ENCODE measurements at regions not wholly inside any gene's neighbourhood (a gene's known extent, or its start where the extent isn't known, plus 50 kb on each side); places are given as distances from the start of the nearest gene placed in this dataset.
"Not testable (repeated sequence)": the region's sequence is repeated elsewhere in the genome, so short reads cannot be mapped to it uniquely, and the experiment has no call there.

DNA sequence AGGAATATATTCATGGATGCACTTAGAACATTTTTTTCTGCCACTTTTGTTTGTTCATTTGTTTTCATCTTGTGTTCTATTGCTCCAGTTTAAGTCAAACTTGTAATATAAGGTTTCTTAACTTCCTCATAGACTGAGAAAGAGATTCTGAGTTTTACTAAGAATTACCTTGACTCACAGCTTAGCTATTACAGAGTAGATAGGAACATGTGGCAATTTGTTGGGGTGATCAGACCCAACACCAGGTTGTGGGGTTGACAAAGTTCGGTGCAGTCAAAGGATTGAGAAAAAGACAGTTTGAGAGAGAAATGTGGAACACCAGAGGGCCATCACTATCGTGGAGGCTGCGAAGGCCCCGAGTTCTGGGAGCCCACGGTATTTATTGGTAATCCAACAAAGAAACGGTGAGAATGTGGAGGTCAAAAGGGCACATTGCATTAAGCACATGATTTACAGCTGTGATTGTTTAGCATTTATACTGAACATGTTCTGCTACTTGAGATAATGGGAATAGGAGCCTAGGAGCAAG, 2526.0 kb downstream of the PCDH9 start:
- H3K4me3 ChIP-seq (ENCODE audit: control insufficient read depth in 1 of 7, extremely low read depth in 1 of 7, insufficient read depth in 4 of 7, low read depth in 2 of 7, low read length in 6 of 7), result no peak overlapping the region
- no peak for DNase-seq
- WGBS (ENCODE audit: insufficient coverage), result 89% methylated on average over 6 of the region's 6 CpGs
- H3K4me1 ChIP-seq (ENCODE audit: control extremely low read depth in 1 of 4, control insufficient read depth in 4 of 4, insufficient read depth in 4 of 4, low read length in 3 of 4), result no peaks in the 10 kb centered on the region
- no peaks in the 10 kb centered on the region for H3K27me3 ChIP-seq (replicated peaks in 2 of 5; ENCODE audit: control insufficient read depth in 4 of 5, insufficient read depth in 5 of 5, low read length in 4 of 5)
- no peak overlapping the region for H3K27ac ChIP-seq (ENCODE audit: insufficient read depth in 1 of 2, low read depth in 1 of 2, low read length in 2 of 2, poor library complexity in 1 of 2, severe bottlenecking in 2 of 2)
- H3K9me3 ChIP-seq (ENCODE audit: control extremely low read depth in 1 of 5, control insufficient read depth in 4 of 5, insufficient read depth in 2 of 5, low read depth in 1 of 5, low read length in 4 of 5), result no peaks in the 10 kb centered on the region
- ChIA-PET POLR2A (no interaction called here), CTCF (no interaction called here)
- no peaks in the 10 kb centered on the region for H3K36me3 ChIP-seq (ENCODE audit: control insufficient read depth in 4 of 4, insufficient read depth in 4 of 4, low read length in 3 of 4)

DNA sequence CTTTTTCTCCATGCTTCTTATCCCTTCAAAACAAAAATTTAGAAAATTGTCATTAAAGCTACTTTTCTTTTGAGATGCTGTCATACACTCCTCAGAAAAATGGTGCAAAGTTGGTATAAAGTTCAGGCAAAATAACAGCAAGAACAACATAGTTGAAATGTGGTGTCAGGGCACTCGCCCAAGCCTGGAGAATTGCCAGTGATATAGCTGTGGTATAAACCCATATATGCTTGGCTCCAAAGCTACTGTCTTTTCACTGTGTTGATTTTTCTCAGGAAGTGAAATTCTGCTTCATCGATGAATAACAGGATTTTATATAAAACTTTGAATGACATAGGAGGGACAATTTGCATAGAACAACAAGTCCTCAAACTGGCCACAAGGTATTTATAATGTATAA, 2532.9 kb downstream of the PCDH9 start:
- WGBS (ENCODE audit: insufficient coverage), result 100% methylated on average over 1 of the region's 2 CpGs
- no peak overlapping the region for H3K27ac ChIP-seq (ENCODE audit: insufficient read depth in 1 of 2, low read depth in 1 of 2, low read length in 2 of 2, poor library complexity in 1 of 2, severe bottlenecking in 2 of 2)

DNA sequence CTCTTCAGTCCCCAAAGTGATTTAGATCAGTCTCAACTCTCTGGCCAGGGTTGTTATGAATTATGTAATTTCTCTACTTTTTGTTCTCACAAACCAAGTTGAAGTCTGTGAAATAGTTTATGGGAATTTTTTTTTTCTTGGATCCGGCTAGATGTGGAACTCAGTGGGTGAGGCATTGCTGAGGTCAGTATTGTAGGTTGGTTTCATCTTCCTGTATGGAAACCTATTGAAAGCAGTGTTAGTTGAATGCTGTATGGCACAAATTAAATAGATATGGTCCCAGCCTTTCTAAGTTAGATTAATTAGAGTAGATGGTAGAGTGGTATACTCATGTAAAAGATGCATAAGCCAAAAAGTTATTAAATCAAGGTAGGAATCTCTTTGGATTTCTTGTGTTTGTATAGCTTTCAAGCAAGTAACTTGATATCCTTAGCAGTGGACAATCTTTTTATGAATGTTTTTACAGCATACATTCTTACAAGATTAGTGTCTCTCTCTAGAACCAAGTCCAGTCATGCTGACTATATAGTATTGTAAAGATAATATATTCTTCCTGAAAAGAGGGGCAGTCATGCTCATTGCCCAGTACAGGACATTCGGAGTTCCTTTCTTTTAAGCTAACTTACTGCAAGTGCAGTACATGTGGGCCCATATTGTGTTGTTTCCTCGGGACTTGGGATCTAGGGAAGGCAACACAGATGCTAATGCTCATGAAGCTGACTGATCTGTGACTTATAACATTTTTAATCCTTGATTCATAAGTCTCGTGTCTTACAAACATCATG, 2541.1 kb downstream of the PCDH9 start:
- H3K27me3 ChIP-seq (replicated peaks in 2 of 5; ENCODE audit: control insufficient read depth in 4 of 5, insufficient read depth in 5 of 5, low read length in 4 of 5), result no peaks in the 10 kb centered on the region
- 95% methylated on average over 2 of the region's 4 CpGs for WGBS (ENCODE audit: insufficient coverage)
- no peak overlapping the region for H3K4me3 ChIP-seq (ENCODE audit: control insufficient read depth in 1 of 7, extremely low read depth in 1 of 7, insufficient read depth in 4 of 7, low read depth in 2 of 7, low read length in 6 of 7)
- H3K27ac ChIP-seq (ENCODE audit: insufficient read depth in 1 of 2, low read depth in 1 of 2, low read length in 2 of 2, poor library complexity in 1 of 2, severe bottlenecking in 2 of 2), result no peak overlapping the region
- H3K36me3 ChIP-seq (ENCODE audit: control insufficient read depth in 4 of 4, insufficient read depth in 4 of 4, low read length in 3 of 4), result no peaks in the 10 kb centered on the region
- H3K9me3 ChIP-seq (ENCODE audit: control extremely low read depth in 1 of 5, control insufficient read depth in 4 of 5, insufficient read depth in 2 of 5, low read depth in 1 of 5, low read length in 4 of 5), result no peaks in the 10 kb centered on the region
- ChIA-PET POLR2A (no interaction called here), CTCF (no interaction called here)
- no peaks in the 10 kb centered on the region for H3K4me1 ChIP-seq (ENCODE audit: control extremely low read depth in 1 of 4, control insufficient read depth in 4 of 4, insufficient read depth in 4 of 4, low read length in 3 of 4)
- DNase-seq, result no peak

More for the DNA sequence above, 2532.9 kb downstream of the PCDH9 start:
- DNase-seq, result no peak
- CTCF ChIA-PET, result no interaction called here
- Histone ChIP-seq H3K9me3 (ENCODE audit: control extremely low read depth in 1 of 5, control insufficient read depth in 4 of 5, insufficient read depth in 2 of 5, low read depth in 1 of 5, low read length in 4 of 5) (no peaks in the 10 kb centered on the region), H3K36me3 (ENCODE audit: control insufficient read depth in 4 of 4, insufficient read depth in 4 of 4, low read length in 3 of 4) (no peaks in the 10 kb centered on the region), H3K4me1 (ENCODE audit: control extremely low read depth in 1 of 4, control insufficient read depth in 4 of 4, insufficient read depth in 4 of 4, low read length in 3 of 4) (no peaks in the 10 kb centered on the region), H3K27me3 (replicated peaks in 2 of 5; ENCODE audit: control insufficient read depth in 4 of 5, insufficient read depth in 5 of 5, low read length in 4 of 5) (no peaks in the 10 kb centered on the region), H3K4me3 (ENCODE audit: control insufficient read depth in 1 of 7, extremely low read depth in 1 of 7, insufficient read depth in 4 of 7, low read depth in 2 of 7, low read length in 6 of 7) (no peak overlapping the region)
- POLR2A ChIA-PET, result no interaction called here

DNA sequence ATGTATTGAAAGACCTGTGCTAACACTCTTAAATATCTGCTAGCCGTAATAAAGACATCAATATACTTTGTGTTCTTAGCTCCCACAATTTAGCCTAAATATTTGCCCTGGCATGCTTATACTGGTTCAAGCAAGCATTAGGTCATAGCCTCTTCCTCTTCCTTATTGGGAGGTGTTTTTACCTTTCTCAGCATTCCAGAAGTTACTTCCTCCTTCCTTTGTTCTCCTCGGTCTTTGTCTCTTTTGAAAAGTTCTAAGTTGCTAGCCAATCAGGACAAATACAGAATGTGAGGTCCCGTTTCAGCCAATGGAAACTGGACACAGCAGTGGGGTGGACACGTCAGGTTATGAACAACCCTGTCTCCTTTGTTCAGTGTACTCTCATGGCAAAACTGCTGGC, 2543.6 kb downstream of the PCDH9 start:
- CTCF ChIA-PET; H3K27ac ChIP-seq (ENCODE audit: insufficient read depth in 1 of 2, low read depth in 1 of 2, low read length in 2 of 2, poor library complexity in 1 of 2, severe bottlenecking in 2 of 2); H3K9me3 ChIP-seq (ENCODE audit: control extremely low read depth in 1 of 5, control insufficient read depth in 4 of 5, insufficient read depth in 2 of 5, low read depth in 1 of 5, low read length in 4 of 5); H3K36me3 ChIP-seq (ENCODE audit: control insufficient read depth in 4 of 4, insufficient read depth in 4 of 4, low read length in 3 of 4); H3K27me3 ChIP-seq (replicated peaks in 2 of 5; ENCODE audit: control insufficient read depth in 4 of 5, insufficient read depth in 5 of 5, low read length in 4 of 5); DNase-seq; POLR2A ChIA-PET; H3K4me3 ChIP-seq (ENCODE audit: control insufficient read depth in 1 of 7, extremely low read depth in 1 of 7, insufficient read depth in 4 of 7, low read depth in 2 of 7, low read length in 6 of 7); H3K4me1 ChIP-seq (ENCODE audit: control extremely low read depth in 1 of 4, control insufficient read depth in 4 of 4, insufficient read depth in 4 of 4, low read length in 3 of 4): not testable (repeated sequence)
- 87% methylated on average over 3 of the region's 4 CpGs for WGBS (ENCODE audit: insufficient coverage)

DNA sequence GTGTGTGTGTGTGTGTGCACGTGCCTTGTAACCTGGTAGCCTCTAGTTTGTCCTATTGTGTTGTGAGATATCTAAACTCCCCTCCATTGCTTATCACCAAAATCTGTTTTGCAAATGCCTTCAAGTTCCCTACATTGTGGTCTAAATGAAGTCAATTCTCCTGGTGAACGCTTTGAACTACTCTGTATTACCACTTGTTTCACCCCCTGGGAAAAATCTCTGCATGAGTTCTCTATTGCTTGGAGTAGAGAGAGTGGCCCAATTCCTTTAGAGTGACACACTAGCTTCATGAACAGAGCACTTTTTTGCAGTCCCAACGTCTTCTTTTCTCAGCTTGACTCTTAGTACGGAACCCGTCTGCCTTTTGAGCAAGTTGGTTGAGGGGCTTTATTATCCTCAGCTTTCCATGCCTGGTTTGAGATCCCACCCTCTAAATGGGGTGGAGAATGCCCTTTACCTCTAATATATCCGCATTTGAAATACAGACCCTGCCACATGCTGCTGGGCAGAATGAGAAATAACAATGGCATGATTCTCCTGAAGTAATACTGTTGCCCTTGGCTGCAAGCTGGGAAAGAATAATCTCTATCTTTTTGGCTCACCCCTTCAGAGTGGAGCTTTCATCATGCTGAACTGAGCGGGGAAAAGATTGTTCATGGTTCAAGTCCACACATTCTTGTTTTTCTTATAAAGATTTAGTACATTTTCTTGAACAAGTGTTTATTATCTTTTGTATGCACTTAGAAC, 2545.3 kb downstream of the PCDH9 start:
- Histone ChIP-seq H3K36me3 (ENCODE audit: control insufficient read depth in 4 of 4, insufficient read depth in 4 of 4, low read length in 3 of 4) (no peaks in the 10 kb centered on the region), H3K27me3 (replicated peaks in 2 of 5; ENCODE audit: control insufficient read depth in 4 of 5, insufficient read depth in 5 of 5, low read length in 4 of 5) (no peaks in the 10 kb centered on the region), H3K9me3 (ENCODE audit: control extremely low read depth in 1 of 5, control insufficient read depth in 4 of 5, insufficient read depth in 2 of 5, low read depth in 1 of 5, low read length in 4 of 5) (peaks cover 0 to 3% (median 0%) of the 10 kb centered on the region in 5 experiments), H3K4me1 (ENCODE audit: control extremely low read depth in 1 of 4, control insufficient read depth in 4 of 4, insufficient read depth in 4 of 4, low read length in 3 of 4) (no peaks in the 10 kb centered on the region), H3K4me3 (ENCODE audit: control insufficient read depth in 1 of 7, extremely low read depth in 1 of 7, insufficient read depth in 4 of 7, low read depth in 2 of 7, low read length in 6 of 7) (no peak overlapping the region), H3K27ac (ENCODE audit: insufficient read depth in 1 of 2, low read depth in 1 of 2, low read length in 2 of 2, poor library complexity in 1 of 2, severe bottlenecking in 2 of 2) (no peak overlapping the region)
- POLR2A ChIA-PET, result no interaction called here
- CTCF ChIA-PET, result no interaction called here
- DNase-seq, result no peak
- WGBS (ENCODE audit: insufficient coverage), result 78% methylated on average over 4 of the region's 7 CpGs

DNA sequence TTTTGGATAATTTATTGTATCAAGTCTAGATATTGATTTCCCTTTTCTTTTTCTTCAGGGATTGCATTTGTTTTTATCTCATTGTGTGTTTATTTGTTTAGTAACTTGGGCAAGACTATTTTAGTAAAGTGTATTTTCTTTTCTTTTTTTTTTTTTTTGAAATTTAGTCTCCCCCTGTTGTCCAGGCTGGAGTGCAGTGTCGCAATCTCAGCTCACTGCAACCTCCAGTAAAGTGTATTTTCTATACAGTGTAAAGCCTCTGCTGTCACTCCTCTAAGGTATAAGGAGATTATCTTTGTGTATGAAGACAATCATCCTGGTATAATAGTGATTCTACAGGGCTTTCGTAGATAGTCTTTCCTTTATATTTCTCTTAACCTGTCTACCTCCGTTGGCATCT, 2546.0 kb downstream of the PCDH9 start:
- WGBS (ENCODE audit: insufficient coverage), result no CpG with 5 or more reads among the region's 3 CpGs
- no peaks in the 10 kb centered on the region for H3K27me3 ChIP-seq (replicated peaks in 2 of 5; ENCODE audit: control insufficient read depth in 4 of 5, insufficient read depth in 5 of 5, low read length in 4 of 5)
- CTCF ChIA-PET, result no interaction called here
- H3K9me3 ChIP-seq (ENCODE audit: control extremely low read depth in 1 of 5, control insufficient read depth in 4 of 5, insufficient read depth in 2 of 5, low read depth in 1 of 5, low read length in 4 of 5), result peaks cover 0 to 3% (median 0%) of the 10 kb centered on the region in 5 experiments
- DNase-seq, result no peak
- H3K4me3 ChIP-seq (ENCODE audit: control insufficient read depth in 1 of 7, extremely low read depth in 1 of 7, insufficient read depth in 4 of 7, low read depth in 2 of 7, low read length in 6 of 7), result no peak overlapping the region
- no peaks in the 10 kb centered on the region for H3K4me1 ChIP-seq (ENCODE audit: control extremely low read depth in 1 of 4, control insufficient read depth in 4 of 4, insufficient read depth in 4 of 4, low read length in 3 of 4)
- H3K27ac ChIP-seq (ENCODE audit: insufficient read depth in 1 of 2, low read depth in 1 of 2, low read length in 2 of 2, poor library complexity in 1 of 2, severe bottlenecking in 2 of 2), result no peak overlapping the region
- POLR2A ChIA-PET, result no interaction called here
- no peaks in the 10 kb centered on the region for H3K36me3 ChIP-seq (ENCODE audit: control insufficient read depth in 4 of 4, insufficient read depth in 4 of 4, low read length in 3 of 4)

DNA sequence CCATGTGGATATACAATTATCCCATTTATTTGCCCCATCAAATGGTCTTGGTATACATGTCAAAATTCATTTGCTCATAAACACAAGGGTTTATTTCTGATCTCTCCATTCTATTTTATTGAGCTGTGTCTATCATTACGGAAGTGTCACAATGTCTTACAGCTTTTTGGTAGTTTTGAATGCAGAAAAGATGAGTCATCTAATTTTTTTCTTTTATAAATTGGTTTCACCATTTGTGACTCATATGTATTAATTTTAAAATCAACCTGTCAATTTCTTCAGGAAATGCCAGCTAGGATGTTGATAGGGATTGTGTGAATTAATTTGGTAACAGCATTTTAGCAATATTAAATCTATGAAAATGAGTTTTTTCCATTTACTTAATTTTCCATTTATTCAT, 2549.4 kb downstream of the PCDH9 start:
- Histone ChIP-seq H3K27ac (ENCODE audit: insufficient read depth in 1 of 2, low read depth in 1 of 2, low read length in 2 of 2, poor library complexity in 1 of 2, severe bottlenecking in 2 of 2) (no peak overlapping the region), H3K36me3 (ENCODE audit: control insufficient read depth in 4 of 4, insufficient read depth in 4 of 4, low read length in 3 of 4) (no peaks in the 10 kb centered on the region), H3K4me3 (ENCODE audit: control insufficient read depth in 1 of 7, extremely low read depth in 1 of 7, insufficient read depth in 4 of 7, low read depth in 2 of 7, low read length in 6 of 7) (no peak overlapping the region), H3K27me3 (replicated peaks in 2 of 5; ENCODE audit: control insufficient read depth in 4 of 5, insufficient read depth in 5 of 5, low read length in 4 of 5) (no peaks in the 10 kb centered on the region), H3K4me1 (ENCODE audit: control extremely low read depth in 1 of 4, control insufficient read depth in 4 of 4, insufficient read depth in 4 of 4, low read length in 3 of 4) (no peaks in the 10 kb centered on the region), H3K9me3 (ENCODE audit: control extremely low read depth in 1 of 5, control insufficient read depth in 4 of 5, insufficient read depth in 2 of 5, low read depth in 1 of 5, low read length in 4 of 5) (peaks cover 0 to 3% (median 0%) of the 10 kb centered on the region in 5 experiments)
- DNase-seq, result no peak
- POLR2A ChIA-PET, result no interaction called here
- WGBS (ENCODE audit: insufficient coverage), result no CpG with 5 or more reads among the region's 1 CpG
- CTCF ChIA-PET, result no interaction called here
